Activated B cell treated with CpG ODN at 0.5 μM for 24 hours (primary cell): ENCODE measurements at regions not wholly inside any gene's neighbourhood (a gene's known extent, or its start where the extent isn't known, plus 50 kb on each side); places are given as distances from the start of the nearest gene placed in this dataset.

Experiments
- ATAC-seq: fragments of 200-7000 bp; cut with Tn5 transposase; one replicate; pipeline ENCODE4 v1.10.0; 2021; ENCODE audit warnings: low read depth, mild to moderate bottlenecking, moderate library complexity
- CTCF ChIA-PET: fragments of 350-600 bp; sonication (Branson Sonifier 250); formaldehyde crosslinking; loops from one replicate; lab custom pipeline; 2021; ENCODE audit warnings: antibody characterized with exemption; lab: Charles Lee
- POLR2A ChIA-PET: fragments of 350-600 bp; sonication (Branson Sonifier 250); formaldehyde crosslinking; loops from one replicate; lab custom pipeline; 2021; ENCODE audit warnings: antibody characterized with exemption; lab: Charles Lee
- DNase-seq: peaks from one replicate; pipeline ENCODE4 v3.0.0; 2022
- H3K27ac Mint-ChIP-seq: one replicate; pipeline ENCODE4 v1.8.0; 2020; ENCODE audit warnings: mixed read lengths
- H3K27me3 Mint-ChIP-seq: one replicate; pipeline ENCODE4 v1.8.0; 2021; ENCODE audit warnings: mixed read lengths
- H3K36me3 Mint-ChIP-seq: one replicate; pipeline ENCODE4 v1.8.0; 2021; ENCODE audit warnings: low read depth, mixed read lengths
- H3K4me1 Mint-ChIP-seq: one replicate; pipeline ENCODE4 v1.8.0; 2021; ENCODE audit warnings: mixed read lengths
- H3K4me3 Mint-ChIP-seq: one replicate; pipeline ENCODE4 v1.8.0; 2020; ENCODE audit warnings: mild to moderate bottlenecking, mixed read lengths
- H3K9me3 Mint-ChIP-seq: one replicate; pipeline ENCODE4 v1.8.0; 2020; ENCODE audit warnings: mixed read lengths
- intact Hi-C: fragments of 100-400 bp; cut with micrococcal nuclease; formaldehyde crosslinking; loops from one replicate; pipeline ENCODE4 v1.15.1; 2024
- TF ChIP-seq, protein P1 (sequence below): fragments of 200-600 bp; IDR thresholded peaks from one replicate; pipeline ENCODE4 v1.8.0; 2022; ENCODE audit warnings: antibody characterized with exemption, mild to moderate bottlenecking

DNA sequence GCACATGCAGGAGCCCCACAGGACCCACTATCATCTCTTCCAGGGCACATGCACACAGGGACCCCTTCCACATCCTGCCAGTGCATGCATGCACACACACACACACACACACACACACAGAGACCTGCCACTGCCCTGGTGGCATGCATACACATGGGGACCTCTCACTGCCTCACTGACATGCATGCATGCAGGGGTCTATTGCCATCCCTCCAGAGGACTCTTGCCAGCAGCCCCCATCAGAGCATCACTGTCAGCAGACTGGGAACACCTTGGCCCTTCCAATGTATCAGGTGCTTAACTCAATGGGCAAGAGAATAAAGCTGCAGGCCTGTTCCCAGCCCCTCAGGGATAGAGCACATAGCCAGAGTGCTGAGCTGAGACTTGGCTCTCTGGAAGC, 433.6 kb upstream of the PPP1R2C start:
- Mint-ChIP-seq H3K9me3 (peaks cover 17% of the 10 kb centered on the region), H3K4me3 (no peak overlapping the region), H3K36me3 (peaks cover 1% of the 10 kb centered on the region), H3K4me1 (no peaks in the 10 kb centered on the region), H3K27me3 (no peaks in the 10 kb centered on the region), H3K27ac (no peak overlapping the region)
- intact Hi-C loops, result no loop called here
- POLR2A ChIA-PET, result no interaction called here
- TF ChIP-seq, protein P1, sequence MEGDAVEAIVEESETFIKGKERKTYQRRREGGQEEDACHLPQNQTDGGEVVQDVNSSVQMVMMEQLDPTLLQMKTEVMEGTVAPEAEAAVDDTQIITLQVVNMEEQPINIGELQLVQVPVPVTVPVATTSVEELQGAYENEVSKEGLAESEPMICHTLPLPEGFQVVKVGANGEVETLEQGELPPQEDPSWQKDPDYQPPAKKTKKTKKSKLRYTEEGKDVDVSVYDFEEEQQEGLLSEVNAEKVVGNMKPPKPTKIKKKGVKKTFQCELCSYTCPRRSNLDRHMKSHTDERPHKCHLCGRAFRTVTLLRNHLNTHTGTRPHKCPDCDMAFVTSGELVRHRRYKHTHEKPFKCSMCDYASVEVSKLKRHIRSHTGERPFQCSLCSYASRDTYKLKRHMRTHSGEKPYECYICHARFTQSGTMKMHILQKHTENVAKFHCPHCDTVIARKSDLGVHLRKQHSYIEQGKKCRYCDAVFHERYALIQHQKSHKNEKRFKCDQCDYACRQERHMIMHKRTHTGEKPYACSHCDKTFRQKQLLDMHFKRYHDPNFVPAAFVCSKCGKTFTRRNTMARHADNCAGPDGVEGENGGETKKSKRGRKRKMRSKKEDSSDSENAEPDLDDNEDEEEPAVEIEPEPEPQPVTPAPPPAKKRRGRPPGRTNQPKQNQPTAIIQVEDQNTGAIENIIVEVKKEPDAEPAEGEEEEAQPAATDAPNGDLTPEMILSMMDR, result no peak
- DNase-seq, result no peak
- ATAC-seq, result no peak
- CTCF ChIA-PET, result no interaction called here

DNA sequence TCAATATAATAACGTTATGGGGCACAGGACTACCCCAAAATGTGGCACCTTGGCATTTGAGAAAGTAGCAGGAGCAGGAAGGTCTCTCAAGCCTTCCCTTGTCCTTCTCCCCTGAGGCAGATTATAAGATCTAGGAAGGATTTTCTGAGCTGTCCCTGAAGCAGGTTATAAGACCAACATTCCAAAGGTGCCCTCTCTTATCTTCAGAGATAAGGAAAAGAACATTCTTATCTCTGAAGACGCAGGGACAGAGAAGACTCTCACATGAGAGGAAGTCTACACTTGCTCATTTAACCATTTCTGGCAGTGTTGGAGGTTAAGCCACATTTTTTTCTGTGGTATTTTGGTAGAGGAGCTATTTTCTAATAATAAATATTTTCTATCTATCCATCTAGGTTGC, 437.9 kb upstream of the MAOA start:
- no peaks in the 10 kb centered on the region for H3K4me1 Mint-ChIP-seq
- no peaks in the 10 kb centered on the region for H3K27me3 Mint-ChIP-seq
- no peak overlapping the region for H3K4me3 Mint-ChIP-seq
- H3K9me3 Mint-ChIP-seq, result peaks cover 7% of the 10 kb centered on the region
- no peak for DNase-seq
- ATAC-seq, result no peak
- TF ChIP-seq, protein P1, result no peak
- H3K36me3 Mint-ChIP-seq, result no peaks in the 10 kb centered on the region
- intact Hi-C loops, result no loop called here
- H3K27ac Mint-ChIP-seq, result no peak overlapping the region
- CTCF ChIA-PET, result no interaction called here
- POLR2A ChIA-PET, result no interaction called here

DNA sequence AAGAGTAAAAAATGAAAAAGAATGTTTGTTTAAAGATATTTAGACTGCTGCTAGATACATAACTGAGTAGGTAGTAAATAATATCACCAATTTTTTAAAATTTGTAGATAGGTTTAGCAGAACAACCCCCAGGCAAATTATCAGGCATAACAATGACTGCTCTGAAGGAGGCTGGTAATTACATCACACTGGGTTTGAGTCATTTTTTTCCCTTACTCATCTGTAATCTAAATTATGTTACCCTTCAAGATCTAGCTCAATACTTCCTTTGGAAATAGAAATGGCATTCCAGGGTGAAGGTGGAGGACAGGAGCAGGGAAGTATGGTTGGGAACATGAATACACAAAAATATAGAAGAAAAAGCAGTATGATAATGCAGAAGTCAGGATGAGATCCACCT, 431.6 kb upstream of the MAOA start:
- DNase-seq (no peak), ATAC-seq (no peak)
- ChIA-PET POLR2A (no interaction called here), CTCF (no interaction called here)
- TF ChIP-seq, protein P1, result no peak
- Mint-ChIP-seq H3K4me1 (no peaks in the 10 kb centered on the region), H3K9me3 (no peaks in the 10 kb centered on the region), H3K4me3 (no peak overlapping the region), H3K36me3 (no peaks in the 10 kb centered on the region), H3K27me3 (no peaks in the 10 kb centered on the region), H3K27ac (no peak overlapping the region)
- intact Hi-C loops, result no loop called here

DNA sequence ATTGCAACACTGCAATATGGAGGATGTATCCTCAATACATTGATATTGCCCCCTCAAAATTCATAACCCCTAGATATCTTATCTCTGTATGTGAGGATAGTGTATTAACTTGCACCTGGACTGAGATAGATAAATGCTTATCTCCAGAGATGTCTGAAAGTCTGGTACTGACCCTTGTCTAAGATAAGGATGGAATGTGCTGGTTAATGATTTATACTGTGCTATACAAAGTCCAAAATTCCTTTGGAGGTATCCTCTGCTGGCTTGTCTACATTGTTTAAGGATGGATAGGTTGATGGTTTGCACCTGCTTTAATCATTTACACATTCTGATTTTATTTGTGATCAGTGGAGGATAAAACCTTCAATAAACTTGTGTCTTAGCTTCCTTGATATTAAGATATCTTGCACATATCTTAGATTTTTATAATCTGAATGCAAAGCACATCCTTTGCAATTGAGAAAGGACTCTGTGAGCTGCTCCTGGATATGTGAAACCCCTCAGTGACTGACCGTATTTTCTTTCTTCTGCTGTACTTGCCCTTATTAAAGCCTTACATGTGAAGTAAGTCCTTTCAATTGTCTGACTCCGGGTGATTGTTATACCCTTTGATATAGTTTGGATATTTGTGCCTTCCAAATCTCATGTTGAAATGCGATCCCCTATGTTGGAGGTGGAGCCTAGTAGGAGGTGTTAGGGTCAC, 430.3 kb upstream of the MAOA start:
- Mint-ChIP-seq H3K9me3 (no peaks in the 10 kb centered on the region), H3K27ac (no peak overlapping the region), H3K36me3 (no peaks in the 10 kb centered on the region), H3K27me3 (no peaks in the 10 kb centered on the region), H3K4me3 (no peak overlapping the region), H3K4me1 (no peaks in the 10 kb centered on the region)
- ATAC-seq (no peak), DNase-seq (no peak)
- TF ChIP-seq, protein P1, result no peak
- ChIA-PET POLR2A (no interaction called here), CTCF (no interaction called here)
- intact Hi-C loops, result no loop called here

DNA sequence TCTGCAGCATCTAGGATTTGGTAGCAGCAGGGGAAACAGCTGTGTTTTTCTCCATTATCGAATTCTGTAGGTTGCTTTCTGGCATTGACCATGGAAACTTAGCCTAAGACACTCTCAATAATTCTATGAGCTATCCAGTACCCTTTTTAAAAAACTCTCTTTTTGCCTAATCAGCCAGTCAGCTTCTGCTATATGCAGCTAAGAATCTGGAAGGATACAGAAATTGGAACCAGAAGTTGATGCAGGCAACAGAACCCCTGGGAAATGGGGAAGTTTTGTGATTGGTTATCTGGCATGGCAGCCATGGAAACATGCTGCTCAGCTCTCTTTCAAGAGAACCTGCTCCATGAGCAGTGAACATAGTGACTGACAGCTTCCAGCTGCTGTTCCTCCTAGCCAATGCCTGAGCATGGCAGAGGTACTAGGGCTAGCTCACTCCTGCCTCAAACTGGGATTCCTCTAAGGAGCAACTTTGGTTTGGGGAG, 417.6 kb upstream of the MAOA start:
- Mint-ChIP-seq H3K4me3 (no peak overlapping the region), H3K27ac (no peak overlapping the region), H3K27me3 (no peaks in the 10 kb centered on the region), H3K9me3 (no peaks in the 10 kb centered on the region), H3K4me1 (no peaks in the 10 kb centered on the region), H3K36me3 (no peaks in the 10 kb centered on the region)
- DNase-seq (no peak), ATAC-seq (no peak)
- ChIA-PET POLR2A (no interaction called here), CTCF (no interaction called here)
- TF ChIP-seq, protein P1, result no peak
- intact Hi-C loops, result no loop called here
